HEK293 (cell line): ENCODE measurements at regions not wholly inside any gene's neighbourhood (a gene's known extent, or its start where the extent isn't known, plus 50 kb on each side); places are given as distances from the start of the nearest gene placed in this dataset.

Experiments used
- CTCF ChIA-PET: fragments of 350-600 bp; formaldehyde crosslinking; extraction: SDS; loops from one replicate; lab custom pipeline; 2021; ENCODE audit warnings: antibody characterized with exemption; lab: Yijun Ruan, JAX
- POLR2A ChIA-PET: fragments of 300-600 bp; formaldehyde crosslinking; extraction: SDS; loops from one replicate; lab custom pipeline; 2020; ENCODE audit warnings: antibody characterized with exemption, inconsistent platforms; lab: Yijun Ruan, JAX
- H3K27ac ChIP-seq: fragments of 200-500 bp; sonication (Bioruptor generic); 2 replicates; pipeline ENCODE4 v1.5.1; 2014; ENCODE audit warnings: low read depth, low read length, control low read depth, inconsistent platforms; ENCODE audit errors: extremely low read depth
- H3K36me3 ChIP-seq, 2 experiments: fragments of 200-500 bp in 1 of 2; sonication (Bioruptor generic) in 1 of 2; 1 replicate in 1 of 2; 2 replicates in 1 of 2; pipeline ENCODE4 v1.5.1; 2014 to 2017; ENCODE audit warnings: inconsistent platforms in 2 of 2, low read length in 2 of 2; ENCODE audit not compliant: control insufficient read depth in 2 of 2, insufficient read depth in 1 of 2
- H3K4me1 ChIP-seq: fragments of 200-500 bp; sonication (Bioruptor generic); 2 replicates; pipeline ENCODE4 v1.5.1; 2014; ENCODE audit warnings: mild to moderate bottlenecking, low read length, inconsistent platforms; ENCODE audit not compliant: control insufficient read depth, insufficient read depth
- H3K4me3 ChIP-seq: 2 replicates; pipeline ENCODE4 v1.5.1; 2011; ENCODE audit warnings: low read depth, mild to moderate bottlenecking, control low read depth, low read length, moderate library complexity
- H3K9me3 ChIP-seq: fragments of 200-500 bp; sonication (Bioruptor generic); 2 replicates; pipeline ENCODE4 v1.5.1; 2014; ENCODE audit warnings: low read depth, low read length, inconsistent platforms; ENCODE audit not compliant: control insufficient read depth, insufficient read depth
- HOXA7 ChIP-seq: sonication (generic); formaldehyde crosslinking; IDR thresholded peaks from 2 replicates; pipeline ENCODE4 v1.8.1; 2022; ENCODE audit warnings: missing genetic modification reagents, borderline replicate concordance
- PRDM1 ChIP-seq: fragments of 450-650 bp; formaldehyde crosslinking; IDR thresholded peaks from 2 replicates; pipeline ENCODE4; 2016; ENCODE audit warnings: missing biosample characterization, missing genetic modification characterization
- REPIN1 ChIP-seq: fragments of 450-650 bp; formaldehyde crosslinking; IDR thresholded peaks from 2 replicates; pipeline ENCODE4 v1.5.1; 2017; ENCODE audit warnings: missing biosample characterization, missing genetic modification characterization, low read depth
- SCRT2 ChIP-seq: fragments of 450-650 bp; formaldehyde crosslinking; IDR thresholded peaks from 2 replicates; pipeline ENCODE4 v1.5.1; 2016; ENCODE audit warnings: missing biosample characterization, missing genetic modification characterization
- SP3 ChIP-seq: fragments of 450-650 bp; formaldehyde crosslinking; IDR thresholded peaks from 2 replicates; pipeline ENCODE4 v1.5.1; 2016; ENCODE audit warnings: missing biosample characterization, missing genetic modification characterization
- ZBTB48 ChIP-seq: fragments of 450-650 bp; formaldehyde crosslinking; IDR thresholded peaks from 2 replicates; pipeline ENCODE4 v1.5.1; 2016; ENCODE audit warnings: missing biosample characterization, missing genetic modification characterization
- ZBTB7A ChIP-seq: fragments of 450-650 bp; formaldehyde crosslinking; IDR thresholded peaks from 2 replicates; pipeline ENCODE4 v1.5.1; 2016; ENCODE audit warnings: low read depth, missing biosample characterization, missing genetic modification characterization
- ZEB2 ChIP-seq: fragments of 450-650 bp; formaldehyde crosslinking; IDR thresholded peaks from 2 replicates; pipeline ENCODE4 v1.5.1; 2016; ENCODE audit warnings: missing biosample characterization, missing genetic modification characterization
- ZNF112 ChIP-seq: fragments of 450-650 bp; formaldehyde crosslinking; IDR thresholded peaks from 2 replicates; pipeline ENCODE4 v1.5.0; 2017; ENCODE audit warnings: missing biosample characterization, missing genetic modification characterization
- ZNF114 ChIP-seq: fragments of 450-650 bp; formaldehyde crosslinking; IDR thresholded peaks from 2 replicates; pipeline ENCODE4 v1.5.0; 2017; ENCODE audit warnings: missing biosample characterization, missing genetic modification characterization
- ZNF157 ChIP-seq: fragments of 450-650 bp; formaldehyde crosslinking; IDR thresholded peaks from 2 replicates; pipeline ENCODE4 v1.5.1; 2016; ENCODE audit warnings: missing biosample characterization, missing genetic modification characterization
- ZNF2 ChIP-seq: fragments of 450-650 bp; formaldehyde crosslinking; IDR thresholded peaks from 2 replicates; pipeline ENCODE4 v1.5.1; 2016; ENCODE audit warnings: missing biosample characterization, missing genetic modification characterization
- ZNF239 ChIP-seq: fragments of 450-650 bp; formaldehyde crosslinking; IDR thresholded peaks from 2 replicates; pipeline ENCODE4 v1.5.1; 2016; ENCODE audit warnings: missing biosample characterization, missing genetic modification characterization
- ZNF302 ChIP-seq: fragments of 450-650 bp; formaldehyde crosslinking; IDR thresholded peaks from 2 replicates; pipeline ENCODE4 v1.5.1; 2016; ENCODE audit warnings: missing biosample characterization, missing genetic modification characterization, low read depth
- ZNF548 ChIP-seq: fragments of 450-650 bp; formaldehyde crosslinking; IDR thresholded peaks from 2 replicates; pipeline ENCODE4 v1.5.1; 2016; ENCODE audit warnings: missing biosample characterization, missing genetic modification characterization
- ZNF610 ChIP-seq: fragments of 450-650 bp; formaldehyde crosslinking; IDR thresholded peaks from 2 replicates; pipeline ENCODE4 v1.5.1; 2016; ENCODE audit warnings: missing biosample characterization, missing genetic modification characterization, borderline replicate concordance
- ZNF621 ChIP-seq: fragments of 450-650 bp; formaldehyde crosslinking; IDR thresholded peaks from 2 replicates; pipeline ENCODE4 v1.5.1; 2017; ENCODE audit warnings: missing biosample characterization, missing genetic modification characterization
- ZNF677 ChIP-seq: fragments of 450-650 bp; IDR thresholded peaks from 2 replicates; pipeline ENCODE4 v1.5.0; 2018; ENCODE audit warnings: missing biosample characterization, mild to moderate bottlenecking, missing genetic modification characterization, moderate library complexity
- ZSCAN23 ChIP-seq: fragments of 450-650 bp; formaldehyde crosslinking; IDR thresholded peaks from 2 replicates; pipeline ENCODE4 v1.5.1; 2016; ENCODE audit warnings: missing biosample characterization, missing genetic modification characterization
- TF ChIP-seq, protein P1 (sequence below): fragments of 450-650 bp; formaldehyde crosslinking; IDR thresholded peaks from 2 replicates; pipeline ENCODE4 v1.5.1; 2016; ENCODE audit warnings: missing biosample characterization, missing genetic modification characterization
- TF ChIP-seq, protein P2 (sequence below): fragments of 450-650 bp; formaldehyde crosslinking; conservative IDR thresholded peaks from 2 replicates; pipeline ENCODE4 v1.5.1; 2016; ENCODE audit warnings: low read depth, missing biosample characterization, missing genetic modification characterization

DNA sequence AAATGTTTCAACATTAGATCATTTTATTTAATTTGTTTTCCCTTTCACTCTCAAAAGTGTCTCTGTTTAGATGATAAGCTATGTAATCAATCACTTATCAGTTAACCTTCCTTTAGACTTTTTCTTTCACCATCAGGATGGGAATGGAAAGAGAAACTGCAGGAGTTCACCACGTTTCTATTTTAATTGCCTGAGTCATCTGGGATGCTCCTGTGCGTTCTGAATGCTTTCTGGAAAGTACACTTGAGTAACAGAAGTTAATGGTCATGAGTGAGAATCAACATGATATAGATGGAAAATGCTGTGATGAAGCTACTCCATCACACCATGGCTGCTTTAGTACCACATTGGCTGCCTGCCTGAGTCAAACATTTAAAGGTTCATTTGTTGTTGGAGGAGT is 783.3 kb upstream of the CDH9 start:
- no peak for TF ChIP-seq ZBTB7A (tag by site-specific recombination)
- no peak for TF ChIP-seq ZNF610
- no peak for TF ChIP-seq SCRT2 (tag by site-specific recombination)
- no peak for TF ChIP-seq ZNF2 (tag by site-specific recombination)
- no peak for TF ChIP-seq ZNF114 (tag by site-specific recombination)
- TF ChIP-seq ZNF677 (tag by site-specific recombination): no peak
- TF ChIP-seq ZNF239 (tag by site-specific recombination): no peak
- no peak for TF ChIP-seq HOXA7 (CRISPR knock-in tag)
- TF ChIP-seq ZNF621 (tag by site-specific recombination): no peak
- TF ChIP-seq ZNF548 (tag by site-specific recombination): no peak
- TF ChIP-seq ZEB2: no peak
- no peak for TF ChIP-seq ZSCAN23
- TF ChIP-seq, protein P1, sequence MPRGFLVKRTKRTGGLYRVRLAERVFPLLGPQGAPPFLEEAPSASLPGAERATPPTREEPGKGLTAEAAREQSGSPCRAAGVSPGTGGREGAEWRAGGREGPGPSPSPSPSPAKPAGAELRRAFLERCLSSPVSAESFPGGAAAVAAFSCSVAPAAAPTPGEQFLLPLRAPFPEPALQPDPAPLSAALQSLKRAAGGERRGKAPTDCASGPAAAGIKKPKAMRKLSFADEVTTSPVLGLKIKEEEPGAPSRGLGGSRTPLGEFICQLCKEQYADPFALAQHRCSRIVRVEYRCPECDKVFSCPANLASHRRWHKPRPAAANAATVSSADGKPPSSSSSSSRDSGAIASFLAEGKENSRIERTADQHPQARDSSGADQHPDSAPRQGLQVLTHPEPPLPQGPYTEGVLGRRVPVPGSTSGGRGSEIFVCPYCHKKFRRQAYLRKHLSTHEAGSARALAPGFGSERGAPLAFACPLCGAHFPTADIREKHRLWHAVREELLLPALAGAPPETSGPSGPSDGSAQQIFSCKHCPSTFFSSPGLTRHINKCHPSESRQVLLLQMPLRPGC (tag by site-specific recombination): no peak
- no peak for TF ChIP-seq ZBTB48 (tag by site-specific recombination)
- TF ChIP-seq SP3 (tag by site-specific recombination): no peak
- no peak for TF ChIP-seq REPIN1
- no peak for TF ChIP-seq ZNF302 (tag by site-specific recombination)
- TF ChIP-seq PRDM1 (tag by site-specific recombination): no peak
- TF ChIP-seq, all 188 proteins: peak for 0
- Histone ChIP-seq H3K4me1 (no peaks in the 10 kb centered on the region), H3K36me3 (no peaks in the 10 kb centered on the region), H3K27ac (no peak overlapping the region), H3K4me3 (no peak overlapping the region), H3K9me3 (no peaks in the 10 kb centered on the region)
- ChIA-PET POLR2A (no interaction called here), CTCF (no interaction called here)

DNA sequence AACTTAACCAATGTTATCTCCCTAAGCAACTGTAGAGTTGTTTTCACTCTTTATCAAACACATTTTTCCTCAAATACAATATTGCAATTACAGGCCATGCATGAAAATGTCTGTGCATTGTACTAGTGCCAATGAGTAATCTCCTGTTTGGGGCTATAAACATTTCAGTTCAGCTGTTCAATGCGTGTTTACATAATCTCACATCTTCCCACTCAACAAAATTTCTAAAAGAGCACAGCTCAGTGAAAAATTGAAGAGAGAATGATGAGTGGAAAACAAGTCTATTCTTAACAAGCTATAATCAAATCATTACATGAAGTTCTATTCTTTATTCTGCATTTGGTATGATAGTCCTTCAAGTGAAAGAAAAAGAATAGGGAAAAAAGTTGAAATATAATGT is 780.5 kb upstream of the CDH9 start:
- Histone ChIP-seq H3K9me3 (no peaks in the 10 kb centered on the region), H3K27ac (no peak overlapping the region), H3K4me1 (no peaks in the 10 kb centered on the region), H3K36me3 (no peaks in the 10 kb centered on the region), H3K4me3 (no peak overlapping the region)
- TF ChIP-seq ZNF157: no peak
- TF ChIP-seq, protein P2, sequence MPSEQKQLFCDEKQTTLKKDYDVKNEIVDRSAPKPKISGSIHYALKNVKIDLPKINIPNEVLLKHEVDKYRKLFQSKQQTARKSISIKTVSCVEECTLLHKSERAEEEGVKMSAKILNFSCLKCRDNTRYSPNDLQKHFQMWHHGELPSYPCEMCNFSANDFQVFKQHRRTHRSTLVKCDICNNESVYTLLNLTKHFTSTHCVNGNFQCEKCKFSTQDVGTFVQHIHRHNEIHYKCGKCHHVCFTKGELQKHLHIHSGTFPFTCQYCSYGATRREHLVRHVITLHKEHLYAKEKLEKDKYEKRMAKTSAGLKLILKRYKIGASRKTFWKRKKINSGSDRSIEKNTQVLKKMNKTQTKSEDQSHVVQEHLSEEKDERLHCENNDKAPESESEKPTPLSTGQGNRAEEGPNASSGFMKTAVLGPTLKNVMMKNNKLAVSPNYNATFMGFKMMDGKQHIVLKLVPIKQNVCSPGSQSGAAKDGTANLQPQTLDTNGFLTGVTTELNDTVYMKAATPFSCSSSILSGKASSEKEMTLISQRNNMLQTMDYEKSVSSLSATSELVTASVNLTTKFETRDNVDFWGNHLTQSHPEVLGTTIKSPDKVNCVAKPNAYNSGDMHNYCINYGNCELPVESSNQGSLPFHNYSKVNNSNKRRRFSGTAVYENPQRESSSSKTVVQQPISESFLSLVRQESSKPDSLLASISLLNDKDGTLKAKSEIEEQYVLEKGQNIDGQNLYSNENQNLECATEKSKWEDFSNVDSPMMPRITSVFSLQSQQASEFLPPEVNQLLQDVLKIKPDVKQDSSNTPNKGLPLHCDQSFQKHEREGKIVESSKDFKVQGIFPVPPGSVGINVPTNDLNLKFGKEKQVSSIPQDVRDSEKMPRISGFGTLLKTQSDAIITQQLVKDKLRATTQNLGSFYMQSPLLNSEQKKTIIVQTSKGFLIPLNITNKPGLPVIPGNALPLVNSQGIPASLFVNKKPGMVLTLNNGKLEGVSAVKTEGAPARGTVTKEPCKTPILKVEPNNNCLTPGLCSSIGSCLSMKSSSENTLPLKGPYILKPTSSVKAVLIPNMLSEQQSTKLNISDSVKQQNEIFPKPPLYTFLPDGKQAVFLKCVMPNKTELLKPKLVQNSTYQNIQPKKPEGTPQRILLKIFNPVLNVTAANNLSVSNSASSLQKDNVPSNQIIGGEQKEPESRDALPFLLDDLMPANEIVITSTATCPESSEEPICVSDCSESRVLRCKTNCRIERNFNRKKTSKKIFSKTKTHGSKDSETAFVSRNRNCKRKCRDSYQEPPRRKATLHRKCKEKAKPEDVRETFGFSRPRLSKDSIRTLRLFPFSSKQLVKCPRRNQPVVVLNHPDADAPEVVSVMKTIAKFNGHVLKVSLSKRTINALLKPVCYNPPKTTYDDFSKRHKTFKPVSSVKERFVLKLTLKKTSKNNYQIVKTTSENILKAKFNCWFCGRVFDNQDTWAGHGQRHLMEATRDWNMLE: no peak
- TF ChIP-seq ZNF112 (tag by site-specific recombination): no peak
- CTCF ChIA-PET: interaction anchor here (0.6 to 0.7 kb wide), 2 partner anchors 37 to 114 kb away, joined by 3 read pairs; no protein-coding TSS in a partner anchor
- POLR2A ChIA-PET: no interaction called here
